ENCODE measurements at regions not wholly inside any gene's neighbourhood (a gene's known extent, or its start where the extent isn't known, plus 50 kb on each side); places are given as distances from the start of the nearest gene placed in this dataset.

- DNase-seq = no peak
- Histone ChIP-seq H3K36me3 (replicated peaks in 1 of 2) (no peaks in the 10 kb centered on the region), H3K4me3 (no peak overlapping the region), H3K9me3 (replicated peaks in 1 of 3) (no peaks in the 10 kb centered on the region), H3K27ac (no peak overlapping the region), H3K27me3 (no peaks in the 10 kb centered on the region), H3K4me1 (replicated peaks in 1 of 2) (no peaks in the 10 kb centered on the region)
- TF ChIP-seq CTCF (IDR thresholded peaks at IDR 0.05) (no peak), POLR2A (IDR thresholded peaks at IDR 0.05) (no peak)
- intact Hi-C loops (cut with DNase I) = no loop called here
Observed at GRCh38 chr6:98343004-98343403, 491.4 kb upstream of the POU3F2 start.

GRCh38 chr6:98343797-98344196 is 490.6 kb upstream of the POU3F2 start:
- Histone ChIP-seq H3K36me3 (replicated peaks in 1 of 2) (no peaks in the 10 kb centered on the region), H3K4me1 (replicated peaks in 1 of 2) (no peaks in the 10 kb centered on the region), H3K27ac (no peak overlapping the region), H3K9me3 (replicated peaks in 1 of 3) (no peaks in the 10 kb centered on the region), H3K4me3 (no peak overlapping the region), H3K27me3 (no peaks in the 10 kb centered on the region)
- TF ChIP-seq POLR2A (IDR thresholded peaks at IDR 0.05) (no peak), CTCF (IDR thresholded peaks at IDR 0.05) (no peak)
- intact Hi-C loops (cut with DNase I) = no loop called here
- DNase-seq = no peak

- 68 to 83% (median 81%) methylated on average over 2 of the region's 2 CpGs for WGBS, 4 donors
- TF ChIP-seq CTCF (IDR thresholded peaks at IDR 0.05) (no peak), POLR2A (IDR thresholded peaks at IDR 0.05) (no peak)
- intact Hi-C loops (cut with DNase I) = no loop called here
Observed at GRCh38 chr6:98352348-98352747, 482.0 kb upstream of the POU3F2 start.

GRCh38 chr6:98358173-98358572 is 476.2 kb upstream of the POU3F2 start:
- H3K27me3 ChIP-seq = no peaks in the 10 kb centered on the region
- WGBS, 4 donors = 73 to 84% (median 78%) methylated on average over 3 of the region's 3 CpGs
- TF ChIP-seq POLR2A (IDR thresholded peaks at IDR 0.05) (no peak), CTCF (IDR thresholded peaks at IDR 0.05) (no peak)
- intact Hi-C loops (cut with DNase I) = no loop called here
- no peaks in the 10 kb centered on the region for H3K4me1 ChIP-seq (replicated peaks in 1 of 2)
- H3K27ac ChIP-seq = no peak overlapping the region
- H3K36me3 ChIP-seq (replicated peaks in 1 of 2) = no peaks in the 10 kb centered on the region
- no peak for DNase-seq
- H3K9me3 ChIP-seq (replicated peaks in 1 of 3) = no peaks in the 10 kb centered on the region
- H3K4me3 ChIP-seq = no peak overlapping the region

More at GRCh38 chr6:98352348-98352747, 482.0 kb upstream of the POU3F2 start:
- Histone ChIP-seq H3K36me3 (replicated peaks in 1 of 2) (no peaks in the 10 kb centered on the region), H3K9me3 (replicated peaks in 1 of 3) (no peaks in the 10 kb centered on the region), H3K4me1 (replicated peaks in 1 of 2) (no peaks in the 10 kb centered on the region), H3K4me3 (no peak overlapping the region), H3K27me3 (no peaks in the 10 kb centered on the region), H3K27ac (no peak overlapping the region)
- no peak for DNase-seq
